Upper lobe of right lung (tissue), 1 donor: ENCODE measurements at regions not wholly inside any gene's neighbourhood (a gene's known extent, or its start where the extent isn't known, plus 50 kb on each side); places are given as distances from the start of the nearest gene placed in this dataset.
A peak's percentile ranks its signal among the peaks of the same experiment; 100 is the strongest.

ENCODE experiments used
- ATAC-seq: fragments of 200-7000 bp; cut with Tn5 transposase; one replicate; pipeline ENCODE4 v1.9.1; 2020; ENCODE audit warnings: mild to moderate bottlenecking, moderate library complexity
- DNase-seq: peaks from one replicate; pipeline ENCODE4 v3.0.0-alpha.2; 2020
- H3K27ac ChIP-seq: fragments of 200-600 bp; one replicate; pipeline ENCODE4 v1.8.0; 2022
- H3K27me3 ChIP-seq: fragments of 200-600 bp; one replicate; pipeline ENCODE4 v1.8.0; 2022; ENCODE audit warnings: mild to moderate bottlenecking
- H3K36me3 ChIP-seq: fragments of 200-600 bp; one replicate; pipeline ENCODE4 v1.8.0; 2022
- H3K4me1 ChIP-seq: fragments of 200-600 bp; one replicate; pipeline ENCODE4 v1.8.0; 2022
- H3K4me3 ChIP-seq: fragments of 200-600 bp; one replicate; pipeline ENCODE4 v1.8.0; 2022; ENCODE audit warnings: mild to moderate bottlenecking
- H3K9me3 ChIP-seq: fragments of 200-600 bp; one replicate; pipeline ENCODE4 v1.8.0; 2022
- intact Hi-C: fragments of 100-400 bp; cut with DNase I; formaldehyde crosslinking; loops from one replicate; pipeline ENCODE4 v1.11.0; 2022
- TF ChIP-seq, protein P1 (sequence below): fragments of 200-600 bp; IDR thresholded peaks from one replicate; pipeline ENCODE4 v1.8.0; 2022; ENCODE audit warnings: antibody characterized with exemption
- donor health status: DM: no; HTN: yes; CAD: no; lungs with severe emphysema.

DNA sequence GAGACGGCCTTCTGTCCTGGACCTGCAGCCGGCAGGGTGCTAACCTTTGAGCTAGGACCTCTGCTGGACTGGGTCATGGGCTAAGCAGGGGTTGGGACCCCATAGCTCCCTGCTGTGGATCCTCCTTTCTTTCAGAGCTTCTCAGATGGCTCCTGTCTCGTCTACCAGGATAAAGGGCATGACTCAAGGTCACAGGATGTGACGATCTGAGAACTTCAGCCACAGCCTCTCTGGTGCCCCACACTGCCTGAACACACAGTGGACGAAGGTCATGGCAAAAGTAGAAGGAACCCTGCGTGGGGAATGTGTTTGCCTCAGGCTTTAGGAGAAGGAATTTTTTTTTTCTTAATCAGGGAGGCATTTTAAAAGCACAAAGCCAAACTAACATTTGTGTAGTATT lies 196.7 kb downstream of the TRIM29 start:
- Histone ChIP-seq H3K4me3 (no peak overlapping the region), H3K9me3 (no peaks in the 10 kb centered on the region), H3K27ac (no peak overlapping the region), H3K36me3 (no peaks in the 10 kb centered on the region), H3K4me1 (no peaks in the 10 kb centered on the region), H3K27me3 (peaks cover 9% of the 10 kb centered on the region)
- intact Hi-C loops = no loop called here
- ATAC-seq = no peak
- no peak for DNase-seq
- TF ChIP-seq, protein P1, sequence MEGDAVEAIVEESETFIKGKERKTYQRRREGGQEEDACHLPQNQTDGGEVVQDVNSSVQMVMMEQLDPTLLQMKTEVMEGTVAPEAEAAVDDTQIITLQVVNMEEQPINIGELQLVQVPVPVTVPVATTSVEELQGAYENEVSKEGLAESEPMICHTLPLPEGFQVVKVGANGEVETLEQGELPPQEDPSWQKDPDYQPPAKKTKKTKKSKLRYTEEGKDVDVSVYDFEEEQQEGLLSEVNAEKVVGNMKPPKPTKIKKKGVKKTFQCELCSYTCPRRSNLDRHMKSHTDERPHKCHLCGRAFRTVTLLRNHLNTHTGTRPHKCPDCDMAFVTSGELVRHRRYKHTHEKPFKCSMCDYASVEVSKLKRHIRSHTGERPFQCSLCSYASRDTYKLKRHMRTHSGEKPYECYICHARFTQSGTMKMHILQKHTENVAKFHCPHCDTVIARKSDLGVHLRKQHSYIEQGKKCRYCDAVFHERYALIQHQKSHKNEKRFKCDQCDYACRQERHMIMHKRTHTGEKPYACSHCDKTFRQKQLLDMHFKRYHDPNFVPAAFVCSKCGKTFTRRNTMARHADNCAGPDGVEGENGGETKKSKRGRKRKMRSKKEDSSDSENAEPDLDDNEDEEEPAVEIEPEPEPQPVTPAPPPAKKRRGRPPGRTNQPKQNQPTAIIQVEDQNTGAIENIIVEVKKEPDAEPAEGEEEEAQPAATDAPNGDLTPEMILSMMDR = no peak

DNA sequence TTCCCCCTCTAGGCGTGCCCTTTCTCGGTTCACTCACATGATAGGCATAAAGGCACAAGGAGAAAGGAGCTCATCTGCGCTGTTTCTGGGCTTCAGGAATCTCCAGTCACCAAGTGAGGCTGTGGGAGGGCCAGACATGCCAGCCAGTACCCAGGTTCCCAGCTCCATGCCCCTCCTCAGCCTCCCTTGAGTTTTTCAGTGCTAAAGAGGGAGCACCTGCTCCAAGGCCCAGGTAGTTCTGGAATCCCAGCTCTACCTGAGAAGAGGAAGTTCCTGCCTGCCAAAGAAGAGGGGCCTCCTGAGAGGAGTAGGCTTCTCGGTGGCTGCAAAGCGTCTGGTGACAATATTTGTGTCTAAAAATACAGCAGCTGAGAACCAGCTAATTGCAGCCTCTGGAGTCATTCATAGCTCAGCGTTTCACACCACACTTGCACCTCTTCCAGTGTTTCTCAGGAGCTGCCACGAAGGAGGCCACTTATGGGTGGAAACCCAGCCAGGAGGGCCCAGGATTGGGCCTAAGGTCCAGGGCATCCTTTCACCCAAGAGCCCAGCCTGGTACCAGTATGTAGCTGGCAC lies 197.4 kb downstream of the TRIM29 start:
- Histone ChIP-seq H3K9me3 (no peaks in the 10 kb centered on the region), H3K4me1 (no peaks in the 10 kb centered on the region), H3K27ac (no peak overlapping the region), H3K27me3 (peaks cover 9% of the 10 kb centered on the region), H3K4me3 (no peak overlapping the region), H3K36me3 (no peaks in the 10 kb centered on the region)
- DNase-seq (no peak), ATAC-seq (no peak)
- TF ChIP-seq, protein P1 = no peak
- intact Hi-C loops = no loop called here

DNA sequence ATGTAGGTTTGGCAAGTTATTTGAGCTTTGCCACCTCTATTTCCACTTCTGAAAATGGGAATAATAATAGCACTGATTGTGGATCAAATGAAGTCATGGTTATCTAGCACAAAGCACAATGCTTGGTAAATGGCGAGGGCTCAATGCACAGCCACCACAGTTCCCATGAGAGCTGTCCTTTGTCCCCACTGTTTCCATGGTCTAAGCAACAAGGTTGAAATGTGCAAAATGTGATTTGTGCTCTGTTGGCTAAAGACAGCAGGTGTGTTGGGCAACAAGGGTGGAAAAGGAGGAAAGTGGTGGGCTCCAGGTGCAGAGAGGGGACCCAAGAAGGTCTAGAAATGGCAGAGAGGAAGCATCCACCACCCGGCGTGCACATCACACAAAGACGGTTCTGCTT lies 200.5 kb downstream of the TRIM29 start:
- Histone ChIP-seq H3K36me3 (no peaks in the 10 kb centered on the region), H3K4me1 (no peaks in the 10 kb centered on the region), H3K9me3 (no peaks in the 10 kb centered on the region), H3K4me3 (no peak overlapping the region), H3K27ac (no peak overlapping the region), H3K27me3 (peaks cover 9% of the 10 kb centered on the region)
- DNase-seq (no peak), ATAC-seq (no peak)
- TF ChIP-seq, protein P1 = no peak
- intact Hi-C loops = no loop called here

DNA sequence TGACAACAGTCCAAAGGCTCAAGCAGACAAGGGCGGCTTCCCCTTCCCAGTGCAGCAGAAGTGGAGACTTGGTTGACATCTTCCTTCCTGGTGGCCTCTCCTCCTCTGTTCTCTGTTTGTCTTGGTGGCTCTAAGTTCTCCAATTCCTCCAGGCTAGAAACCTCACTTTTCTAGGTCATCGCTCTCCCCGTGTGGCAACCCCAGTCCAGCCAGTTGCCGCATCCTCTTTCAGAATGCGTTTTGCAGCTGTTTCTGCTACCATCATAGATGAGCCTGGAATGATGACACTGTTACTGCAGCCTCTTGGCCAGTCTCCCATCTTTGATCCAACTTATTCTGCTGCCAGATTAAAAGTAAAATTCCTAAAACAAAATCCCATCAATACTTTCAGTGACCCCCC lies 201.5 kb downstream of the TRIM29 start:
- Histone ChIP-seq H3K9me3 (no peaks in the 10 kb centered on the region), H3K27me3 (peaks cover 9% of the 10 kb centered on the region), H3K4me3 (no peak overlapping the region), H3K27ac (no peak overlapping the region), H3K4me1 (no peaks in the 10 kb centered on the region), H3K36me3 (no peaks in the 10 kb centered on the region)
- TF ChIP-seq, protein P1 = no peak
- ATAC-seq (no peak), DNase-seq (no peak)
- intact Hi-C loops = no loop called here

DNA sequence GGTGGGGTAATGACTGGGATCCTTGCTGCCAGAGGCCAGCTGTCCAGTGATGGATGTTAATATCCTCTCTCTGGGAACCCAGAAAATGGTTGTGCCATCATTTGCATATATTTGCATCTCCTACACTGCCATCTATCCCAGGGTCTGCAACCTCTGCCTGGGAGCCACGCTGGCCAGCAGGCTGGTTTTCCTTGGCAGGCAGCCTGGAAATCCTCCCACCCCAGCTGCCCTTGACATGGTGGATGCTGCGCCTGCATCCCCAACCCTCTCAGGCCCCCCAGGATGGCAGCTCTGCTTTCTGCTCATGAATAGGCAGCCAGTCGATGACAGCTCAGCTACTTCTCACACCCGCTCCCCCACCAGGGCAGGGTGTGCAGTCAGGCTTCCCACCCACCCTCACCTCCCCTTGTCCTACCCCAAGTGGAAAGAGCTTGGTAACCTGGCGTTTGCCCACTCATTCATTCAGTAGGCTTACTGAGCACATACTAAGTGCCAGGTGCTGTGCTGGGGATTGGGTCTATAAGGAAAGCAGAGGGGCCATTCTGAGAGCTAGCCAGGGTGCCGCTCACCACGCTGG lies 202.5 kb downstream of the TRIM29 start:
- Histone ChIP-seq H3K27me3 (peaks cover 9% of the 10 kb centered on the region), H3K4me1 (no peaks in the 10 kb centered on the region), H3K4me3 (no peak overlapping the region), H3K36me3 (no peaks in the 10 kb centered on the region), H3K27ac (no peak overlapping the region), H3K9me3 (no peaks in the 10 kb centered on the region)
- ATAC-seq (no peak), DNase-seq (peak; percentile 50)
- TF ChIP-seq, protein P1 = no peak
- intact Hi-C loops = no loop called here

DNA sequence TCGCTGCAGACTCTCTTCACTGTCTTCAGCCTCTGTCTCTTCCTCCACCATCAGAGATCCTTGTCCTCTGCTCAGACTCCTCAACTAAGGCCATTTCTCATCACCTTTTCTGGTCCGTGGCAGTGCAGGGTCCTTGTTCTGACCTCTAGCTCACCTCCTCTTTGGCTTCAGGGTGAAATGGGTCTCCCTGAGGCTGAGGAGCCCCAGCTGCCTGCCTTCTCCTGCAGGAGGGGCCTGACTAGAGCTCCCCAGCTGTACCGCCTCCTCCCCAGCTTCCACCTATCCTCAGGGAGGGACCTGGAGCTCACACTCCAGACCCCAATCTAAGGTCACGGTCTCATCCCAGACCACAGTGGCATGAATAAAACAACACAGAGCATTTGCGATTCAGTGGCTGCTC lies 203.0 kb downstream of the TRIM29 start:
- ATAC-seq (no peak), DNase-seq (peak; percentile 41)
- TF ChIP-seq, protein P1 = no peak
- H3K36me3 ChIP-seq = no peaks in the 10 kb centered on the region
- peaks cover 9% of the 10 kb centered on the region for H3K27me3 ChIP-seq
- no peaks in the 10 kb centered on the region for H3K4me1 ChIP-seq
- intact Hi-C loops = no loop called here
- no peaks in the 10 kb centered on the region for H3K9me3 ChIP-seq
- no peak overlapping the region for H3K27ac ChIP-seq
- no peak overlapping the region for H3K4me3 ChIP-seq
